Neural progenitor cell (in vitro differentiated cells): ENCODE measurements at regions not wholly inside any gene's neighbourhood (a gene's known extent, or its start where the extent isn't known, plus 50 kb on each side); places are given as distances from the start of the nearest gene placed in this dataset.

Experiments
- DNase-seq: peaks from one replicate; pipeline ENCODE4 v3.0.0-alpha.2; 2016; ENCODE audit warnings: low spot score
- H2AFZ ChIP-seq: fragments of 200-600 bp; sonication (generic); replicated peaks from 2 replicates; pipeline ENCODE4 v1.6.1; 2016; ENCODE audit warnings: antibody characterized with exemption
- H3F3A ChIP-seq: fragments of 200-600 bp; sonication (generic); 2 replicates; pipeline ENCODE4 v1.6.1; 2016; ENCODE audit warnings: antibody characterized with exemption, low read depth
- H3K27ac ChIP-seq: fragments of 200-600 bp; sonication (generic); 2 replicates; pipeline ENCODE4 v1.5.1; 2016; ENCODE audit warnings: mild to moderate bottlenecking
- H3K27me3 ChIP-seq: fragments of 200-600 bp; sonication (generic); 2 replicates; pipeline ENCODE4 v1.6.1; 2016; ENCODE audit warnings: mild to moderate bottlenecking, moderate library complexity
- H3K36me3 ChIP-seq: fragments of 200-600 bp; sonication (generic); 2 replicates; pipeline ENCODE4 v1.5.1; 2016
- H3K4me1 ChIP-seq: fragments of 200-600 bp; sonication (generic); 2 replicates; pipeline ENCODE4 v1.6.1; 2016; ENCODE audit warnings: mixed run types
- H3K4me2 ChIP-seq: fragments of 200-600 bp; sonication (generic); 2 replicates; pipeline ENCODE4 v1.6.1; 2016
- H3K4me3 ChIP-seq: fragments of 200-600 bp; sonication (generic); 2 replicates; pipeline ENCODE4 v1.5.1; 2016
- H3K79me2 ChIP-seq: fragments of 200-600 bp; sonication (generic); 2 replicates; pipeline ENCODE4 v1.6.1; 2016; ENCODE audit warnings: low read depth
- H3K9ac ChIP-seq: fragments of 200-600 bp; sonication (generic); 2 replicates; pipeline ENCODE4 v1.6.1; 2016
- H3K9me3 ChIP-seq: fragments of 200-600 bp; sonication (generic); 2 replicates; pipeline ENCODE4 v1.5.1; 2016; ENCODE audit warnings: low read depth
- H4K20me1 ChIP-seq: fragments of 200-600 bp; sonication (generic); 2 replicates; pipeline ENCODE4 v1.6.1; 2016; ENCODE audit warnings: low read depth
- H3K27ac Mint-ChIP-seq: 3 replicates; pipeline ENCODE4 v1.8.0; 2021; ENCODE audit warnings: mixed read lengths
- H3K27me3 Mint-ChIP-seq: 2 replicates; pipeline ENCODE4 v1.8.0; 2022; ENCODE audit warnings: low read depth, mild to moderate bottlenecking, inconsistent platforms, moderate library complexity, mixed read lengths; ENCODE audit not compliant: insufficient read depth
- H3K36me3 Mint-ChIP-seq: 3 replicates; pipeline ENCODE4 v1.8.0; 2021; ENCODE audit warnings: mixed read lengths
- H3K4me1 Mint-ChIP-seq: 3 replicates; pipeline ENCODE4 v1.8.0; 2021; ENCODE audit warnings: mixed read lengths
- H3K4me3 Mint-ChIP-seq: 3 replicates; pipeline ENCODE4 v1.8.0; 2021; ENCODE audit warnings: mild to moderate bottlenecking, moderate library complexity, mixed read lengths
- H3K9me3 Mint-ChIP-seq: 3 replicates; pipeline ENCODE4 v1.8.0; 2020; ENCODE audit warnings: mixed read lengths
- EZH2 ChIP-seq: fragments of 200-600 bp; sonication (generic); IDR thresholded peaks from 2 replicates; pipeline ENCODE4 v1.6.1; 2017; ENCODE audit warnings: antibody characterized with exemption, mild to moderate bottlenecking, moderate library complexity
- EZH2phosphoT487 ChIP-seq: fragments of 200-600 bp; sonication (generic); IDR thresholded peaks from 2 replicates; pipeline ENCODE4 v1.6.1; 2017; ENCODE audit warnings: antibody characterized with exemption
- TF ChIP-seq, protein P1 (sequence below): fragments of 200-600 bp; sonication (generic); IDR thresholded peaks from 2 replicates; pipeline ENCODE4 v1.5.1; 2017; ENCODE audit warnings: antibody characterized with exemption, mild to moderate bottlenecking

DNA sequence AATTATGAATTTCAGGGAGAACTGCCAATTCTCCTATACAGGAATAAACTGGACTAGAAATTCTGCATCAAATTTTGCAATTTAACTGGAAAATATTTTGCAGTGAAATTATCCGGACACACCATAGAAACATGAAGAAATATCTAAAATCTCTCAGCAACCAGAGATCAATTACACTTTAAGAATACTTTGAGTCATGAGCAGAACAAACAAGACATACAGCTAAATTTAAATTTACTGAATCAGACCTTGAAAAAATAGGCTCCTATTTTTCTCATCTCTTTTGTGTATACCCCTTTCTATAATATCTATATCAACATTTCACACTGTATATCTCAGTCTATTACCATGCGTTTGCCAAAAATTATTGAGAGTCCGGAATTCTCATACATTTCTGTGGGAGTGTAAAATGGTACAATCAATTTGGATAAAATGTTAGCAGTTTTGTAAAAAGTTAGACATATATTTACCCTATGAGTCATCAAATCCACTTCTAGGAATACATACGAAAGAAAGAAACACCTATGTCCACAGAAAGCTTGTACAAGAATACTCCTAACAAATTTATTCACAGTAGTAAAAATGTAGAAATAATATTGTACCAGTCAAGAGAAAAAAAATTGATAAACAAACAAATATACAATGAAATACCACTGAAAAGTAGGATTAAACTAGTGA, 593.1 kb upstream of the NECTIN3 start:
- Histone ChIP-seq H3K4me2 (no peak overlapping the region), H3F3A (no peaks in the 10 kb centered on the region), H3K9me3 (no peaks in the 10 kb centered on the region), H3K36me3 (no peaks in the 10 kb centered on the region), H3K9ac (no peak overlapping the region), H3K27me3 (no peaks in the 10 kb centered on the region), H2AFZ (no peak overlapping the region), H3K27ac (no peak overlapping the region), H4K20me1 (no peaks in the 10 kb centered on the region), H3K4me1 (no peaks in the 10 kb centered on the region), H3K4me3 (no peak overlapping the region), H3K79me2 (no peaks in the 10 kb centered on the region)
- H3K4me1 Mint-ChIP-seq: peaks cover 5% of the 10 kb centered on the region
- TF ChIP-seq, protein P1, sequence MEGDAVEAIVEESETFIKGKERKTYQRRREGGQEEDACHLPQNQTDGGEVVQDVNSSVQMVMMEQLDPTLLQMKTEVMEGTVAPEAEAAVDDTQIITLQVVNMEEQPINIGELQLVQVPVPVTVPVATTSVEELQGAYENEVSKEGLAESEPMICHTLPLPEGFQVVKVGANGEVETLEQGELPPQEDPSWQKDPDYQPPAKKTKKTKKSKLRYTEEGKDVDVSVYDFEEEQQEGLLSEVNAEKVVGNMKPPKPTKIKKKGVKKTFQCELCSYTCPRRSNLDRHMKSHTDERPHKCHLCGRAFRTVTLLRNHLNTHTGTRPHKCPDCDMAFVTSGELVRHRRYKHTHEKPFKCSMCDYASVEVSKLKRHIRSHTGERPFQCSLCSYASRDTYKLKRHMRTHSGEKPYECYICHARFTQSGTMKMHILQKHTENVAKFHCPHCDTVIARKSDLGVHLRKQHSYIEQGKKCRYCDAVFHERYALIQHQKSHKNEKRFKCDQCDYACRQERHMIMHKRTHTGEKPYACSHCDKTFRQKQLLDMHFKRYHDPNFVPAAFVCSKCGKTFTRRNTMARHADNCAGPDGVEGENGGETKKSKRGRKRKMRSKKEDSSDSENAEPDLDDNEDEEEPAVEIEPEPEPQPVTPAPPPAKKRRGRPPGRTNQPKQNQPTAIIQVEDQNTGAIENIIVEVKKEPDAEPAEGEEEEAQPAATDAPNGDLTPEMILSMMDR: no peak
- TF ChIP-seq EZH2phosphoT487: no peak
- DNase-seq: no peak
- peaks cover 10% of the 10 kb centered on the region for H3K9me3 Mint-ChIP-seq
- H3K4me3 Mint-ChIP-seq: no peak overlapping the region
- H3K27ac Mint-ChIP-seq: no peak overlapping the region
- H3K27me3 Mint-ChIP-seq: no peaks in the 10 kb centered on the region
- H3K36me3 Mint-ChIP-seq: no peaks in the 10 kb centered on the region

DNA sequence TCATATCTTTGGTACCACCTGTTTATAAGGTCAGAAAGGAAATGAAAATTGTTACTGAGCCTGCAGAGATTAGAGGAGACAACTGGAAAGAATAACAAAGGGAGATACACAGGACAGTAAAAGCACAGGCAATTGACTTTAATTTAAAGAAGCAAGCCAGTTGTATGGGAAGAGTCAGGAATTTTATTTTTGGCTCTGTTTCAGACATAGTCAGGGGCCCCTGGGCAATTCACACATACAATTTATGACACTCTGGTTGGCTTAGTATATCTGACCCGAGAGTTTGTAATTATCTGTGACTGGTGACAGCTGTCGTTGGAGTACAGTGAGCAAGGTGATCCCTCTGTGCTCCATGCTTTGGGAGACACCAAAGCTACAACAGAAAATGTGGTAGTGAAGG, 591.9 kb upstream of the NECTIN3 start:
- no peaks in the 10 kb centered on the region for H3K36me3 ChIP-seq
- no peak overlapping the region for H2AFZ ChIP-seq
- H3K9me3 Mint-ChIP-seq: peaks cover 10% of the 10 kb centered on the region
- no peak overlapping the region for H3K27ac Mint-ChIP-seq
- no peak overlapping the region for H3K4me3 ChIP-seq
- H3F3A ChIP-seq: no peaks in the 10 kb centered on the region
- no peaks in the 10 kb centered on the region for H4K20me1 ChIP-seq
- no peaks in the 10 kb centered on the region for H3K27me3 Mint-ChIP-seq
- H3K27me3 ChIP-seq: no peaks in the 10 kb centered on the region
- H3K9ac ChIP-seq: no peak overlapping the region
- no peak for TF ChIP-seq EZH2phosphoT487
- TF ChIP-seq EZH2: no peak
- TF ChIP-seq, protein P1: no peak
- H3K4me1 Mint-ChIP-seq: no peaks in the 10 kb centered on the region
- H3K27ac ChIP-seq: no peak overlapping the region
- no peak overlapping the region for H3K4me3 Mint-ChIP-seq
- no peaks in the 10 kb centered on the region for H3K4me1 ChIP-seq
- H3K79me2 ChIP-seq: no peaks in the 10 kb centered on the region
- DNase-seq: no peak
- no peaks in the 10 kb centered on the region for H3K9me3 ChIP-seq
- H3K36me3 Mint-ChIP-seq: no peaks in the 10 kb centered on the region
- no peak overlapping the region for H3K4me2 ChIP-seq

DNA sequence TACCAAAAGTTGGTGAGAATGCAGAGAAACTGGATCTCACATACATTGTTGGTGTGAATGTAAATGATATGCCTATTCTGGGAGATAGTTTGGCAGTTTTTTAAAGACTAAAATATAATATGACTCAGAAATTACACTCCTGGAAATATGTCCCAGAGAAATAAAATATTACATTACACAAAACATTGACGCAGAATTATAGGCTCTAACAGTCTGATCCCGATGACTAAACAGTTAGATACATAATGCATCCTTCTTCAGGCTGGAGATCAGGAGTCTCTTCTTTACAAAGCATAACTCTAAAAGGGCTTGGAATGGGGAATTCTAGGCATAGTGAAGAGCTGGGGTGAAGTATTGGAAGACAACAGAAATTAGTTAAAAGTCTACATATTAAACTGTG, 586.2 kb upstream of the NECTIN3 start:
- no peak overlapping the region for H3K4me3 ChIP-seq
- no peak overlapping the region for H2AFZ ChIP-seq
- no peak overlapping the region for H3K4me3 Mint-ChIP-seq
- peaks cover 7% of the 10 kb centered on the region for H3K9me3 ChIP-seq
- H3K27ac Mint-ChIP-seq: no peak overlapping the region
- TF ChIP-seq, protein P1: no peak
- TF ChIP-seq EZH2: no peak
- TF ChIP-seq EZH2phosphoT487: no peak
- no peaks in the 10 kb centered on the region for H3K4me1 ChIP-seq
- H3K27me3 Mint-ChIP-seq: no peaks in the 10 kb centered on the region
- no peaks in the 10 kb centered on the region for H3K27me3 ChIP-seq
- H3F3A ChIP-seq: no peaks in the 10 kb centered on the region
- no peaks in the 10 kb centered on the region for H3K79me2 ChIP-seq
- no peaks in the 10 kb centered on the region for H4K20me1 ChIP-seq
- no peak overlapping the region for H3K9ac ChIP-seq
- H3K27ac ChIP-seq: no peak overlapping the region
- peaks cover 3% of the 10 kb centered on the region for H3K36me3 Mint-ChIP-seq
- H3K4me1 Mint-ChIP-seq: no peaks in the 10 kb centered on the region
- H3K36me3 ChIP-seq: no peaks in the 10 kb centered on the region
- peaks cover 33% of the 10 kb centered on the region for H3K9me3 Mint-ChIP-seq
- no peak for DNase-seq
- no peak overlapping the region for H3K4me2 ChIP-seq
